ENCODE measurements at regions not wholly inside any gene's neighbourhood (a gene's known extent, or its start where the extent isn't known, plus 50 kb on each side); places are given as distances from the start of the nearest gene placed in this dataset.

DNA sequence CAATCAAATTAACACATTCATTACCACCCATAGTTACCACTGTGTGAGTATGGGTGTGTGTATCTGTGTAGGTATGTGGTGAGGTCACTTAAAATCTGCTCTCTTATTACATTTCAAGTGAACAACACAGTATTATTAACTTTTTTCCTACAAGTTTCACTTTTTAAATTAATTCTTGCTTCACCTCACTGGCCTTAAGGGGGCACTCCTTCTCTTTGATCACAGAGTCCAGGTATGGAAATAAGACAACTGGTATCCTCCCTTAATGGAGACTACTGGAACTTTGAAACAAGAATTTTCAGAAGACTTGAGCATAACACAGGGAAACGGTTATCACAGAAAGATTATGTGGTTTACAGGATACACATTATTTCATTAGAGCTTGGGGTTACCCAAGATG lies 255.8 kb downstream of the ASXL3 start:
- TF ChIP-seq EP300 (IDR thresholded peaks at IDR 0.05) (no peak), POLR2A (IDR thresholded peaks at IDR 0.05) (no peak), POLR2AphosphoS5 (IDR thresholded peaks at IDR 0.05) (no peak)
- TF ChIP-seq, protein P1, sequence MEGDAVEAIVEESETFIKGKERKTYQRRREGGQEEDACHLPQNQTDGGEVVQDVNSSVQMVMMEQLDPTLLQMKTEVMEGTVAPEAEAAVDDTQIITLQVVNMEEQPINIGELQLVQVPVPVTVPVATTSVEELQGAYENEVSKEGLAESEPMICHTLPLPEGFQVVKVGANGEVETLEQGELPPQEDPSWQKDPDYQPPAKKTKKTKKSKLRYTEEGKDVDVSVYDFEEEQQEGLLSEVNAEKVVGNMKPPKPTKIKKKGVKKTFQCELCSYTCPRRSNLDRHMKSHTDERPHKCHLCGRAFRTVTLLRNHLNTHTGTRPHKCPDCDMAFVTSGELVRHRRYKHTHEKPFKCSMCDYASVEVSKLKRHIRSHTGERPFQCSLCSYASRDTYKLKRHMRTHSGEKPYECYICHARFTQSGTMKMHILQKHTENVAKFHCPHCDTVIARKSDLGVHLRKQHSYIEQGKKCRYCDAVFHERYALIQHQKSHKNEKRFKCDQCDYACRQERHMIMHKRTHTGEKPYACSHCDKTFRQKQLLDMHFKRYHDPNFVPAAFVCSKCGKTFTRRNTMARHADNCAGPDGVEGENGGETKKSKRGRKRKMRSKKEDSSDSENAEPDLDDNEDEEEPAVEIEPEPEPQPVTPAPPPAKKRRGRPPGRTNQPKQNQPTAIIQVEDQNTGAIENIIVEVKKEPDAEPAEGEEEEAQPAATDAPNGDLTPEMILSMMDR (IDR thresholded peaks at IDR 0.05): no peak

Data from upper lobe of left lung (tissue), 4 donors.